DOHH2 (cell line): ENCODE measurements at regions not wholly inside any gene's neighbourhood (a gene's known extent, or its start where the extent isn't known, plus 50 kb on each side); places are given as distances from the start of the nearest gene placed in this dataset.

Source experiments
- CTCF ChIP-seq: fragments of 200-600 bp; sonication (generic); IDR thresholded peaks from one replicate; pipeline ENCODE4 v1.5.1; 2014; ENCODE audit warnings: antibody characterized with exemption, mild to moderate bottlenecking, low read depth, low read length; ENCODE audit not compliant: poor library complexity, severe bottlenecking
- EZH2phosphoT487 ChIP-seq: fragments of 200-600 bp; sonication (generic); IDR thresholded peaks from 2 replicates; pipeline ENCODE4 v1.6.1; 2017; ENCODE audit warnings: borderline replicate concordance, mild to moderate bottlenecking, antibody characterized with exemption, low read length, moderate library complexity, mixed read lengths

- TF ChIP-seq CTCF = no peak
- no peak for TF ChIP-seq EZH2phosphoT487
Observed at GRCh38 chr11:10986006-10986405, 128.2 kb upstream of the ZBED5 start.
